Neural progenitor cell (in vitro differentiated cells): ENCODE measurements at regions not wholly inside any gene's neighbourhood (a gene's known extent, or its start where the extent isn't known, plus 50 kb on each side); places are given as distances from the start of the nearest gene placed in this dataset.

Experiments
- CTCF ChIP-seq: fragments of 200-600 bp; sonication (generic); IDR thresholded peaks from 2 replicates; pipeline ENCODE4 v1.5.1; 2017; ENCODE audit warnings: antibody characterized with exemption, mild to moderate bottlenecking
- EZH2 ChIP-seq: fragments of 200-600 bp; sonication (generic); IDR thresholded peaks from 2 replicates; pipeline ENCODE4 v1.6.1; 2017; ENCODE audit warnings: antibody characterized with exemption, mild to moderate bottlenecking, moderate library complexity

GRCh38 chr3:190734490-190734889, 128.0 kb downstream of the GMNC start:
- TF ChIP-seq CTCF (no peak), EZH2 (no peak)
